Testis (tissue), 2 donors: ENCODE measurements at regions not wholly inside any gene's neighbourhood (a gene's known extent, or its start where the extent isn't known, plus 50 kb on each side); places are given as distances from the start of the nearest gene placed in this dataset.

Experiments used
- DNase-seq: peaks from one replicate; pipeline ENCODE4 v3.0.0-alpha.2; 2019
- H3K27ac ChIP-seq, 2 donors: fragments of 200-600 bp; sonication (generic); one replicate each; pipeline ENCODE4 v1.5.1; 2019
- H3K27me3 ChIP-seq: fragments of 200-600 bp; sonication (generic); one replicate; pipeline ENCODE4 v1.5.1; 2019
- H3K36me3 ChIP-seq: fragments of 200-600 bp; sonication (generic); one replicate; pipeline ENCODE4 v1.5.1; 2017; ENCODE audit warnings: low read depth; ENCODE audit errors: missing control alignments
- H3K4me1 ChIP-seq: fragments of 200-600 bp; sonication (generic); one replicate; pipeline ENCODE4 v1.5.1; 2019
- H3K4me3 ChIP-seq, 2 donors: fragments of 200-600 bp; sonication (generic); one replicate each; pipeline ENCODE4 v1.5.1; 2017 to 2019
- H3K9me3 ChIP-seq: fragments of 200-600 bp; sonication (generic); one replicate; pipeline ENCODE4 v1.5.1; 2017
- CTCF ChIP-seq, 3 experiments: fragments of 450-650 bp in 2 of 3; fragments of 200-600 bp in 1 of 3; sonication (generic) in 1 of 3; IDR thresholded peaks; one replicate each; pipeline ENCODE4 v1.5.1; 2016 to 2019; ENCODE audit warnings: antibody characterized with exemption in 3 of 3, mild to moderate bottlenecking in 2 of 3, moderate library complexity in 1 of 3
- POLR2A ChIP-seq: fragments of 450-650 bp; IDR thresholded peaks from one replicate; pipeline ENCODE4 v1.6.1; 2017; ENCODE audit warnings: antibody characterized with exemption, mild to moderate bottlenecking, moderate library complexity
- WGBS, 2 donors: methylation state at CpG; one replicate each; pipeline ENCODE4 v1.1.5; 2018; 5-methylcytosine and 5-hydroxymethylcytosine counted together
- intact Hi-C: fragments of 100-400 bp; cut with DNase I; formaldehyde crosslinking; loops from one replicate; pipeline ENCODE4 v1.15.1; 2023; ENCODE audit warnings: low total_unique reads

GRCh38 chr18:14974088-14974487 lies 226.1 kb downstream of the ANKRD30B start:
- Histone ChIP-seq H3K36me3 (no peaks in the 10 kb centered on the region), H3K9me3 (no peaks in the 10 kb centered on the region), H3K27me3 (no peaks in the 10 kb centered on the region), H3K4me3 (no peak overlapping the region), H3K4me1 (no peaks in the 10 kb centered on the region), H3K27ac (no peak overlapping the region)
- 74 to 86% methylated on average over 5 to 6 of the region's 6 CpGs for WGBS, 2 donors
- intact Hi-C loops: no loop called here
- TF ChIP-seq CTCF (IDR thresholded peaks at IDR 0.05) (no peak), POLR2A (no peak)
- no peak for DNase-seq

GRCh38 chr18:14974576-14974975 lies 226.6 kb downstream of the ANKRD30B start:
- Histone ChIP-seq H3K9me3 (no peaks in the 10 kb centered on the region), H3K27ac (no peak overlapping the region), H3K4me3 (no peak overlapping the region), H3K27me3 (no peaks in the 10 kb centered on the region), H3K4me1 (no peaks in the 10 kb centered on the region), H3K36me3 (no peaks in the 10 kb centered on the region)
- DNase-seq: no peak
- TF ChIP-seq POLR2A (no peak), CTCF (IDR thresholded peaks at IDR 0.05) (no peak)
- intact Hi-C loops: no loop called here
- WGBS, 2 donors: 49 to 56% methylated on average over 3 of the region's 3 CpGs

GRCh38 chr18:14975431-14975830 lies 227.5 kb downstream of the ANKRD30B start:
- no peaks in the 10 kb centered on the region for H3K4me1 ChIP-seq
- H3K27me3 ChIP-seq: no peaks in the 10 kb centered on the region
- no peak overlapping the region for H3K4me3 ChIP-seq
- WGBS, 2 donors: 66 to 75% methylated on average over 6 to 9 of the region's 9 CpGs
- TF ChIP-seq CTCF (IDR thresholded peaks at IDR 0.05) (no peak), POLR2A (no peak)
- no peaks in the 10 kb centered on the region for H3K36me3 ChIP-seq
- no peak for DNase-seq
- H3K27ac ChIP-seq: no peak overlapping the region
- intact Hi-C loops: no loop called here
- no peaks in the 10 kb centered on the region for H3K9me3 ChIP-seq

- Histone ChIP-seq H3K27ac (no peak overlapping the region), H3K36me3 (no peaks in the 10 kb centered on the region), H3K27me3 (no peaks in the 10 kb centered on the region), H3K4me3 (no peak overlapping the region), H3K9me3 (no peaks in the 10 kb centered on the region), H3K4me1 (no peaks in the 10 kb centered on the region)
- DNase-seq: no peak
- 76 to 86% methylated on average over 10 of the region's 10 CpGs for WGBS, 2 donors
- TF ChIP-seq POLR2A: no peak
- no peak for TF ChIP-seq CTCF (IDR thresholded peaks at IDR 0.05)
- intact Hi-C loops: no loop called here
Measured at GRCh38 chr18:14976736-14977430, 228.9 kb downstream of the ANKRD30B start.

GRCh38 chr18:14978191-14978590 lies 230.2 kb downstream of the ANKRD30B start:
- TF ChIP-seq CTCF (IDR thresholded peaks at IDR 0.05) (no peak), POLR2A (no peak)
- Histone ChIP-seq H3K27me3 (no peaks in the 10 kb centered on the region), H3K4me3 (no peak overlapping the region), H3K36me3 (no peaks in the 10 kb centered on the region), H3K9me3 (no peaks in the 10 kb centered on the region), H3K27ac (no peak overlapping the region), H3K4me1 (no peaks in the 10 kb centered on the region)
- WGBS, 2 donors: 78 to 83% methylated on average over 3 of the region's 3 CpGs
- no peak for DNase-seq
- intact Hi-C loops: no loop called here
